ENCODE measurements at regions not wholly inside any gene's neighbourhood (a gene's known extent, or its start where the extent isn't known, plus 50 kb on each side); places are given as distances from the start of the nearest gene placed in this dataset.

DNA sequence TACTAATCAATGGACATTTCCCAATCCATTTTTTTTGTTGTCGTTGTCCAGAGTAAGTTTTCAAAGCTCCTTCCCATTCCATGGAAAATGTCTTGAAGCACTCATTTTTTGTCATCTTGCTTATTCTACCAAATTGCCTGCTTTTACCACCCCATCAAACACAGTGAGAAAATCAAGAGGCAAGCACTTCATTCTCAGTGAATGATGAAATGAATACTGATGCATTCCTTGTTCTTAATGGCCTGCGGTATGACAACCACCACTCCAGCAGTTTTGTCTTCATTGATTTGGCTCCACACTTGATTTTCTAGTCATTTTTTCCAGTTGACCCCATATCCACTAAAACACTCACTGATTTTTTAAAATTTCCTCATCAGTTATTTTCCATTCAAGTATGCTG is 193.5 kb upstream of the ANKH start:
- no peaks in the 10 kb centered on the region for H4K20me1 ChIP-seq (ENCODE audit: control insufficient read depth, insufficient read depth)
- no peak overlapping the region for H2AFZ ChIP-seq (ENCODE audit: control insufficient read depth, low read depth, low read length)
- ChIA-PET CTCF (no interaction called here), POLR2A (no interaction called here), SMC1A (ENCODE audit: uncharacterized antibody, unreplicated experiment) (no interaction called here), RAD21 (ENCODE audit: unreplicated experiment) (no interaction called here)
- FAIRE-seq (no peak), ATAC-seq (no peak), DNase-seq (ENCODE audit: low read depth, low spot score) (no peak)
- H3K4me2 ChIP-seq (ENCODE audit: control insufficient read depth, insufficient read depth), result no peak overlapping the region
- BruUV-seq (replicated peaks), result no TSS peak
- H3K9ac ChIP-seq (ENCODE audit: control insufficient read depth, insufficient read depth, low read length), result no peak overlapping the region
- in situ Hi-C loops (cut with MboI), result no loop called here
- 36% methylated on average over 2 of the region's 2 CpGs for WGBS (ENCODE audit: insufficient coverage, insufficient replicate concordance, low lambda C conversion rate, missing lambda C conversion rate)
- H3K27ac ChIP-seq (ENCODE audit: control insufficient read depth, insufficient read depth), result no peak overlapping the region
- TF ChIP-seq EZH2 (IDR thresholded peaks at IDR 0.05; ENCODE audit: borderline replicate concordance, control insufficient read depth, low read depth, low read length) (no peak), HDAC2 (IDR thresholded peaks at IDR 0.05) (no peak), ZBED1 (IDR thresholded peaks at IDR 0.05; ENCODE audit: borderline replicate concordance) (no peak), LARP7 (IDR thresholded peaks at IDR 0.05) (no peak), NFIC (IDR thresholded peaks at IDR 0.05; ENCODE audit: low read depth, low read length) (no peak), RAD51 (IDR thresholded peaks at IDR 0.05) (no peak), MXI1 (IDR thresholded peaks at IDR 0.05; ENCODE audit: low read depth, low read length) (no peak), TCF7 (IDR thresholded peaks at IDR 0.05; ENCODE audit: borderline replicate concordance) (no peak), CBFB (IDR thresholded peaks at IDR 0.05; ENCODE audit: low read depth) (no peak), DPF2 (IDR thresholded peaks at IDR 0.05) (no peak)
- TF ChIP-seq, protein P1, sequence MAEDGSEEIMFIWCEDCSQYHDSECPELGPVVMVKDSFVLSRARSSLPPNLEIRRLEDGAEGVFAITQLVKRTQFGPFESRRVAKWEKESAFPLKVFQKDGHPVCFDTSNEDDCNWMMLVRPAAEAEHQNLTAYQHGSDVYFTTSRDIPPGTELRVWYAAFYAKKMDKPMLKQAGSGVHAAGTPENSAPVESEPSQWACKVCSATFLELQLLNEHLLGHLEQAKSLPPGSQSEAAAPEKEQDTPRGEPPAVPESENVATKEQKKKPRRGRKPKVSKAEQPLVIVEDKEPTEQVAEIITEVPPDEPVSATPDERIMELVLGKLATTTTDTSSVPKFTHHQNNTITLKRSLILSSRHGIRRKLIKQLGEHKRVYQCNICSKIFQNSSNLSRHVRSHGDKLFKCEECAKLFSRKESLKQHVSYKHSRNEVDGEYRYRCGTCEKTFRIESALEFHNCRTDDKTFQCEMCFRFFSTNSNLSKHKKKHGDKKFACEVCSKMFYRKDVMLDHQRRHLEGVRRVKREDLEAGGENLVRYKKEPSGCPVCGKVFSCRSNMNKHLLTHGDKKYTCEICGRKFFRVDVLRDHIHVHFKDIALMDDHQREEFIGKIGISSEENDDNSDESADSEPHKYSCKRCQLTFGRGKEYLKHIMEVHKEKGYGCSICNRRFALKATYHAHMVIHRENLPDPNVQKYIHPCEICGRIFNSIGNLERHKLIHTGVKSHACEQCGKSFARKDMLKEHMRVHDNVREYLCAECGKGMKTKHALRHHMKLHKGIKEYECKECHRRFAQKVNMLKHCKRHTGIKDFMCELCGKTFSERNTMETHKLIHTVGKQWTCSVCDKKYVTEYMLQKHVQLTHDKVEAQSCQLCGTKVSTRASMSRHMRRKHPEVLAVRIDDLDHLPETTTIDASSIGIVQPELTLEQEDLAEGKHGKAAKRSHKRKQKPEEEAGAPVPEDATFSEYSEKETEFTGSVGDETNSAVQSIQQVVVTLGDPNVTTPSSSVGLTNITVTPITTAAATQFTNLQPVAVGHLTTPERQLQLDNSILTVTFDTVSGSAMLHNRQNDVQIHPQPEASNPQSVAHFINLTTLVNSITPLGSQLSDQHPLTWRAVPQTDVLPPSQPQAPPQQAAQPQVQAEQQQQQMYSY (CRISPR knock-in tag; IDR thresholded peaks at IDR 0.05), result no peak
- TF ChIP-seq, protein P2, sequence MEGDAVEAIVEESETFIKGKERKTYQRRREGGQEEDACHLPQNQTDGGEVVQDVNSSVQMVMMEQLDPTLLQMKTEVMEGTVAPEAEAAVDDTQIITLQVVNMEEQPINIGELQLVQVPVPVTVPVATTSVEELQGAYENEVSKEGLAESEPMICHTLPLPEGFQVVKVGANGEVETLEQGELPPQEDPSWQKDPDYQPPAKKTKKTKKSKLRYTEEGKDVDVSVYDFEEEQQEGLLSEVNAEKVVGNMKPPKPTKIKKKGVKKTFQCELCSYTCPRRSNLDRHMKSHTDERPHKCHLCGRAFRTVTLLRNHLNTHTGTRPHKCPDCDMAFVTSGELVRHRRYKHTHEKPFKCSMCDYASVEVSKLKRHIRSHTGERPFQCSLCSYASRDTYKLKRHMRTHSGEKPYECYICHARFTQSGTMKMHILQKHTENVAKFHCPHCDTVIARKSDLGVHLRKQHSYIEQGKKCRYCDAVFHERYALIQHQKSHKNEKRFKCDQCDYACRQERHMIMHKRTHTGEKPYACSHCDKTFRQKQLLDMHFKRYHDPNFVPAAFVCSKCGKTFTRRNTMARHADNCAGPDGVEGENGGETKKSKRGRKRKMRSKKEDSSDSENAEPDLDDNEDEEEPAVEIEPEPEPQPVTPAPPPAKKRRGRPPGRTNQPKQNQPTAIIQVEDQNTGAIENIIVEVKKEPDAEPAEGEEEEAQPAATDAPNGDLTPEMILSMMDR (IDR thresholded peaks at IDR 0.05 in 2 of 3, conservative IDR thresholded peaks at IDR 0.05 in 1 of 3; ENCODE audit: control insufficient read depth in 2 of 3, extremely low read depth in 1 of 3, insufficient read depth in 1 of 3, low read depth in 3 of 3, low read length in 3 of 3), result no peak
- H3K36me3 ChIP-seq (ENCODE audit: control insufficient read depth in 2 of 2, insufficient read depth in 2 of 2, low read length in 1 of 2), result no peaks in the 10 kb centered on the region
- H3K79me2 ChIP-seq (ENCODE audit: control insufficient read depth, insufficient read depth, low read length), result no peaks in the 10 kb centered on the region
- H3K9me3 ChIP-seq (replicated peaks; ENCODE audit: control insufficient read depth, insufficient read depth, low read length), result no peaks in the 10 kb centered on the region
- H3K4me3 ChIP-seq, result no peak overlapping the region
- no peaks in the 10 kb centered on the region for H3K27me3 ChIP-seq (replicated peaks in 1 of 2; ENCODE audit: control insufficient read depth in 2 of 2, insufficient read depth in 2 of 2, low read length in 1 of 2)
- intact Hi-C loops (cut with micrococcal nuclease; ENCODE audit: unreplicated experiment), result no loop called here
- H3K4me1 ChIP-seq (ENCODE audit: control insufficient read depth, insufficient read depth, low read length), result no peaks in the 10 kb centered on the region
